ENCODE measurements at regions not wholly inside any gene's neighbourhood (a gene's known extent, or its start where the extent isn't known, plus 50 kb on each side); places are given as distances from the start of the nearest gene placed in this dataset.

GRCh38 chr15:70450142-70450443, 313.3 kb downstream of the UACA start:
- DNase-seq (ENCODE audit: low read depth) = no peak
- H3K4me3 ChIP-seq (ENCODE audit: low read depth, low read length) = no peak overlapping the region
- TF ChIP-seq CTCF (IDR thresholded peaks at IDR 0.05; ENCODE audit: control insufficient read depth, extremely low read depth, insufficient read depth) = no peak

- no peak for DNase-seq (ENCODE audit: low read depth)
- no peak overlapping the region for H3K4me3 ChIP-seq (ENCODE audit: low read depth, low read length)
- TF ChIP-seq CTCF (IDR thresholded peaks at IDR 0.05; ENCODE audit: control insufficient read depth, extremely low read depth, insufficient read depth) = no peak
Measured at GRCh38 chr15:70449311-70450141, 313.8 kb downstream of the UACA start.

- DNase-seq (ENCODE audit: low read depth) = no peak
- H3K4me3 ChIP-seq (ENCODE audit: low read depth, low read length) = no peak overlapping the region
Measured at GRCh38 chr15:70447928-70448698, 315.2 kb downstream of the UACA start.

GRCh38 chr15:70447521-70447920, 315.8 kb downstream of the UACA start:
- no peak overlapping the region for H3K4me3 ChIP-seq (ENCODE audit: low read depth, low read length)
- TF ChIP-seq CTCF (IDR thresholded peaks at IDR 0.05; ENCODE audit: control insufficient read depth, extremely low read depth, insufficient read depth) = no peak
- DNase-seq (ENCODE audit: low read depth) = no peak

More at GRCh38 chr15:70447928-70448698, 315.2 kb downstream of the UACA start:
- no peak for TF ChIP-seq CTCF (IDR thresholded peaks at IDR 0.05; ENCODE audit: control insufficient read depth, extremely low read depth, insufficient read depth)

- no peak overlapping the region for H3K4me3 ChIP-seq (ENCODE audit: low read depth, low read length)
- DNase-seq (ENCODE audit: low read depth) = no peak
- TF ChIP-seq CTCF (IDR thresholded peaks at IDR 0.05; ENCODE audit: control insufficient read depth, extremely low read depth, insufficient read depth) = no peak
Measured at GRCh38 chr15:70447081-70447480, 316.3 kb downstream of the UACA start.

- TF ChIP-seq CTCF (IDR thresholded peaks at IDR 0.05; ENCODE audit: control insufficient read depth, extremely low read depth, insufficient read depth) = no peak
- no peak overlapping the region for H3K4me3 ChIP-seq (ENCODE audit: low read depth, low read length)
- no peak for DNase-seq (ENCODE audit: low read depth)
Measured at GRCh38 chr15:70443486-70444273, 319.7 kb downstream of the UACA start.
